NCI-H748 treated with DMSO at 0.1 percent for 48 hours (cell line): ENCODE measurements at regions not wholly inside any gene's neighbourhood (a gene's known extent, or its start where the extent isn't known, plus 50 kb on each side); places are given as distances from the start of the nearest gene placed in this dataset.

Experiments
- DNase-seq: peaks from one replicate; lab custom pipeline; 2025; lab: John Stamatoyannopoulos, UW

- no peak for DNase-seq
These were observed 702.3 kb downstream of the TRIML1 start for GRCh38 chr4:188841523-188841922.

GRCh38 chr4:188854436-188854835 is 715.2 kb downstream of the TRIML1 start:
- no peak for DNase-seq

GRCh38 chr4:188858696-188859095 is 719.5 kb downstream of the TRIML1 start:
- DNase-seq: no peak

GRCh38 chr4:188864741-188865140 is 725.5 kb downstream of the TRIML1 start:
- DNase-seq: no peak

GRCh38 chr4:188867796-188868195 is 728.6 kb downstream of the TRIML1 start:
- no peak for DNase-seq

GRCh38 chr4:188869581-188869980 is 730.3 kb downstream of the TRIML1 start:
- DNase-seq: no peak

- DNase-seq: no peak
These were observed 733.6 kb downstream of the TRIML1 start for GRCh38 chr4:188872809-188873208.

- DNase-seq: no peak
These were observed 737.6 kb downstream of the TRIML1 start for GRCh38 chr4:188876881-188877280.

- no peak for DNase-seq
These were observed 740.4 kb downstream of the TRIML1 start for GRCh38 chr4:188879598-188879997.

GRCh38 chr4:188887905-188888304 is 748.7 kb downstream of the TRIML1 start:
- no peak for DNase-seq

- no peak for DNase-seq
These were observed 753.6 kb downstream of the TRIML1 start for GRCh38 chr4:188892837-188893236.

- DNase-seq: no peak
These were observed 764.7 kb downstream of the TRIML1 start for GRCh38 chr4:188903986-188904385.

- no peak for DNase-seq
These were observed 765.4 kb downstream of the TRIML1 start for GRCh38 chr4:188904617-188905016.

GRCh38 chr4:188905248-188905647 is 766.0 kb downstream of the TRIML1 start:
- DNase-seq: no peak

GRCh38 chr4:188911199-188911598 is 772.0 kb downstream of the TRIML1 start:
- no peak for DNase-seq

- DNase-seq: no peak
These were observed 772.5 kb downstream of the TRIML1 start for GRCh38 chr4:188911707-188912106.

GRCh38 chr4:188915175-188915574 is 775.9 kb downstream of the TRIML1 start:
- no peak for DNase-seq

- DNase-seq: no peak
These were observed 779.5 kb downstream of the TRIML1 start for GRCh38 chr4:188918787-188919186.

- no peak for DNase-seq
These were observed 791.6 kb downstream of the TRIML1 start for GRCh38 chr4:188930822-188931221.

- DNase-seq: no peak
These were observed 795.2 kb downstream of the TRIML1 start for GRCh38 chr4:188934320-188934962.

- no peak for DNase-seq
These were observed 802.4 kb downstream of the TRIML1 start for GRCh38 chr4:188941524-188942119.

GRCh38 chr4:188942606-188943005 is 803.4 kb downstream of the TRIML1 start:
- no peak for DNase-seq

GRCh38 chr4:188949596-188949995 is 810.4 kb downstream of the TRIML1 start:
- DNase-seq: no peak

GRCh38 chr4:188955066-188955465 is 815.8 kb downstream of the TRIML1 start:
- no peak for DNase-seq
